GM21529 (cell line): ENCODE measurements at regions not wholly inside any gene's neighbourhood (a gene's known extent, or its start where the extent isn't known, plus 50 kb on each side); places are given as distances from the start of the nearest gene placed in this dataset.

ENCODE experiments used
- ATAC-seq: cut with Tn5 transposase; IDR thresholded peaks from one replicate; pipeline ENCODE4 v1.9.1; 2021; ENCODE audit not compliant: unreplicated experiment

- ATAC-seq: no peak
Observed at GRCh38 chr9:105912157-105912862, 218.0 kb downstream of the TMEM38B start.

GRCh38 chr9:105912863-105913516 lies 218.6 kb downstream of the TMEM38B start:
- ATAC-seq: no peak

- ATAC-seq: no peak
Observed at GRCh38 chr9:105921057-105921726, 226.9 kb downstream of the TMEM38B start.

- no peak for ATAC-seq
Observed at GRCh38 chr9:105928416-105928815, 234.1 kb downstream of the TMEM38B start.

- ATAC-seq: no peak
Observed at GRCh38 chr9:105930011-105930627, 235.8 kb downstream of the TMEM38B start.

- no peak for ATAC-seq
Observed at GRCh38 chr9:105932276-105932675, 237.9 kb downstream of the TMEM38B start.

- ATAC-seq: no peak
Observed at GRCh38 chr9:105950448-105950847, 256.1 kb downstream of the TMEM38B start.

GRCh38 chr9:105950894-105951293 lies 256.6 kb downstream of the TMEM38B start:
- no peak for ATAC-seq

- ATAC-seq: no peak
Observed at GRCh38 chr9:105954517-105954916, 260.2 kb downstream of the TMEM38B start.

GRCh38 chr9:105957830-105958229 lies 263.5 kb downstream of the TMEM38B start:
- ATAC-seq: no peak

- ATAC-seq: no peak
Observed at GRCh38 chr9:105958587-105958986, 264.2 kb downstream of the TMEM38B start.

GRCh38 chr9:105959531-105959930 lies 265.2 kb downstream of the TMEM38B start:
- ATAC-seq: no peak

- ATAC-seq: peak; percentile 58
Observed at GRCh38 chr9:105963343-105964099, 269.2 kb downstream of the TMEM38B start.

- ATAC-seq: no peak
Observed at GRCh38 chr9:105964156-105964555, 269.8 kb downstream of the TMEM38B start.

GRCh38 chr9:105966834-105967233 lies 272.5 kb downstream of the TMEM38B start:
- no peak for ATAC-seq

GRCh38 chr9:105967248-105967647 lies 272.9 kb downstream of the TMEM38B start:
- no peak for ATAC-seq

GRCh38 chr9:105967797-105968196 lies 273.5 kb downstream of the TMEM38B start:
- no peak for ATAC-seq

- ATAC-seq: no peak
Observed at GRCh38 chr9:105968811-105969466, 274.6 kb downstream of the TMEM38B start.

- no peak for ATAC-seq
Observed at GRCh38 chr9:105969636-105970035, 275.3 kb downstream of the TMEM38B start.

- ATAC-seq: no peak
Observed at GRCh38 chr9:105971986-105972385, 277.6 kb downstream of the TMEM38B start.
